Hepatocyte (in vitro differentiated cells): ENCODE measurements at regions not wholly inside any gene's neighbourhood (a gene's known extent, or its start where the extent isn't known, plus 50 kb on each side); places are given as distances from the start of the nearest gene placed in this dataset.

Experiments used
- EZH2phosphoT487 ChIP-seq: fragments of 200-600 bp; sonication (generic); IDR thresholded peaks from one replicate; pipeline ENCODE4 v1.6.1; 2018; ENCODE audit warnings: antibody characterized with exemption, mild to moderate bottlenecking, low read depth, moderate library complexity; ENCODE audit not compliant: unreplicated experiment, severe bottlenecking
- TF ChIP-seq, protein P1 (sequence below): fragments of 200-600 bp; sonication (generic); IDR thresholded peaks from 2 replicates; pipeline ENCODE4 v1.5.1; 2016; ENCODE audit warnings: antibody characterized with exemption, mild to moderate bottlenecking; ENCODE audit not compliant: poor library complexity

DNA sequence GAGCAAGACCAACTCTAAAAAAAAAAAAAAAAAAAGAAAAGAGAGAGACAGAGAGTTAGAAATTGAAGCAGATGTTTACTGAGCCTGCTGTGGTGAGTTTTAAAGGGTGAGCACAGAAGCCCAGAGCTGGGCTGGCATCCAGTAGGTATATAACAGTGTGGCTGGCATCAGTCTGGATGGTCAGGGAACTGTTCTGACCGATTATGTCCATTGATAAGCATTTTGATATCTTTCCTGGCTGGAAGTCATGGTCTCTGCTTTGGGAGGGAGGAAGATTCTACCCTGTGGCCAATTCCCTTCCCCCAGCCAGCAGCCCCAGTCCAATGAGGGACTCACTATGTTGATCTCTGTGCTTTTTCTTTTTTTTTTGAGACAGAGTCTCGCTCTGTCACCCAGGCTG is 65.2 kb upstream of the PODXL start:
- TF ChIP-seq, protein P1, sequence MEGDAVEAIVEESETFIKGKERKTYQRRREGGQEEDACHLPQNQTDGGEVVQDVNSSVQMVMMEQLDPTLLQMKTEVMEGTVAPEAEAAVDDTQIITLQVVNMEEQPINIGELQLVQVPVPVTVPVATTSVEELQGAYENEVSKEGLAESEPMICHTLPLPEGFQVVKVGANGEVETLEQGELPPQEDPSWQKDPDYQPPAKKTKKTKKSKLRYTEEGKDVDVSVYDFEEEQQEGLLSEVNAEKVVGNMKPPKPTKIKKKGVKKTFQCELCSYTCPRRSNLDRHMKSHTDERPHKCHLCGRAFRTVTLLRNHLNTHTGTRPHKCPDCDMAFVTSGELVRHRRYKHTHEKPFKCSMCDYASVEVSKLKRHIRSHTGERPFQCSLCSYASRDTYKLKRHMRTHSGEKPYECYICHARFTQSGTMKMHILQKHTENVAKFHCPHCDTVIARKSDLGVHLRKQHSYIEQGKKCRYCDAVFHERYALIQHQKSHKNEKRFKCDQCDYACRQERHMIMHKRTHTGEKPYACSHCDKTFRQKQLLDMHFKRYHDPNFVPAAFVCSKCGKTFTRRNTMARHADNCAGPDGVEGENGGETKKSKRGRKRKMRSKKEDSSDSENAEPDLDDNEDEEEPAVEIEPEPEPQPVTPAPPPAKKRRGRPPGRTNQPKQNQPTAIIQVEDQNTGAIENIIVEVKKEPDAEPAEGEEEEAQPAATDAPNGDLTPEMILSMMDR, result no peak
- TF ChIP-seq EZH2phosphoT487, result no peak
